ENCODE measurements at regions not wholly inside any gene's neighbourhood (a gene's known extent, or its start where the extent isn't known, plus 50 kb on each side); places are given as distances from the start of the nearest gene placed in this dataset.
"Not testable (repeated sequence)": the region's sequence is repeated elsewhere in the genome, so short reads cannot be mapped to it uniquely, and the experiment has no call there.

GRCh38 chr2:175366815-175367214 lies 185.3 kb upstream of the ATP5MC3 start:
- in situ Hi-C loops (cut with HindIII; ENCODE audit: low pct_unique_long_range_greater_than_20kb, low sequenced_read_pairs), result no loop called here
- TF ChIP-seq JUND (IDR thresholded peaks at IDR 0.05; ENCODE audit: low read depth), result no peak
- peak in 1 of 2 experiments; percentile 73 for DNase-seq (ENCODE audit: low read depth in 1 of 2, low spot score in 1 of 2)

- no peak for DNase-seq (ENCODE audit: low read depth in 1 of 2, low spot score in 1 of 2)
These were observed 182.2 kb upstream of the ATP5MC3 start for GRCh38 chr2:175363699-175364098.

GRCh38 chr2:175362331-175362730 lies 180.8 kb upstream of the ATP5MC3 start:
- TF ChIP-seq JUND (IDR thresholded peaks at IDR 0.05; ENCODE audit: low read depth), result no peak
- in situ Hi-C loops (cut with HindIII; ENCODE audit: low pct_unique_long_range_greater_than_20kb, low sequenced_read_pairs), result no loop called here
- no peak for DNase-seq (ENCODE audit: low read depth in 1 of 2, low spot score in 1 of 2)

More at GRCh38 chr2:175363699-175364098, 182.2 kb upstream of the ATP5MC3 start:
- in situ Hi-C loops (cut with HindIII; ENCODE audit: low pct_unique_long_range_greater_than_20kb, low sequenced_read_pairs), result no loop called here
- TF ChIP-seq JUND (IDR thresholded peaks at IDR 0.05; ENCODE audit: low read depth), result no peak

- in situ Hi-C loops (cut with HindIII; ENCODE audit: low pct_unique_long_range_greater_than_20kb, low sequenced_read_pairs), result no loop called here
- no peak for DNase-seq (ENCODE audit: low read depth in 1 of 2, low spot score in 1 of 2)
- no peak for TF ChIP-seq JUND (IDR thresholded peaks at IDR 0.05; ENCODE audit: low read depth)
These were observed 178.2 kb upstream of the ATP5MC3 start for GRCh38 chr2:175359710-175360109.

GRCh38 chr2:175356901-175357300 lies 175.4 kb upstream of the ATP5MC3 start:
- TF ChIP-seq JUND (IDR thresholded peaks at IDR 0.05; ENCODE audit: low read depth), result no peak
- DNase-seq (ENCODE audit: low read depth in 1 of 2, low spot score in 1 of 2), result no peak
- in situ Hi-C loops (cut with HindIII; ENCODE audit: low pct_unique_long_range_greater_than_20kb, low sequenced_read_pairs), result no loop called here

GRCh38 chr2:175355246-175355645 lies 173.7 kb upstream of the ATP5MC3 start:
- no peak for DNase-seq (ENCODE audit: low read depth in 1 of 2, low spot score in 1 of 2)
- TF ChIP-seq JUND (IDR thresholded peaks at IDR 0.05; ENCODE audit: low read depth), result no peak
- in situ Hi-C loops (cut with HindIII; ENCODE audit: low pct_unique_long_range_greater_than_20kb, low sequenced_read_pairs), result no loop called here

- in situ Hi-C loops (cut with HindIII; ENCODE audit: low pct_unique_long_range_greater_than_20kb, low sequenced_read_pairs), result no loop called here
- no peak for DNase-seq (ENCODE audit: low read depth in 1 of 2, low spot score in 1 of 2)
- no peak for TF ChIP-seq JUND (IDR thresholded peaks at IDR 0.05; ENCODE audit: low read depth)
These were observed 171.8 kb upstream of the ATP5MC3 start for GRCh38 chr2:175353275-175353674.

GRCh38 chr2:175351512-175351911 lies 170.0 kb upstream of the ATP5MC3 start:
- TF ChIP-seq JUND (IDR thresholded peaks at IDR 0.05; ENCODE audit: low read depth), result no peak
- in situ Hi-C loops (cut with HindIII; ENCODE audit: low pct_unique_long_range_greater_than_20kb, low sequenced_read_pairs), result no loop called here
- DNase-seq (ENCODE audit: low read depth in 1 of 2, low spot score in 1 of 2), result no peak

- TF ChIP-seq JUND (IDR thresholded peaks at IDR 0.05; ENCODE audit: low read depth), result no peak
- in situ Hi-C loops (cut with HindIII; ENCODE audit: low pct_unique_long_range_greater_than_20kb, low sequenced_read_pairs), result no loop called here
- no peak for DNase-seq (ENCODE audit: low read depth in 1 of 2, low spot score in 1 of 2)
These were observed 168.6 kb upstream of the ATP5MC3 start for GRCh38 chr2:175350105-175350504.

- TF ChIP-seq JUND (IDR thresholded peaks at IDR 0.05; ENCODE audit: low read depth), result no peak
- in situ Hi-C loops (cut with HindIII; ENCODE audit: low pct_unique_long_range_greater_than_20kb, low sequenced_read_pairs), result no loop called here
- DNase-seq (ENCODE audit: low read depth in 1 of 2, low spot score in 1 of 2), result no peak
These were observed 160.6 kb upstream of the ATP5MC3 start for GRCh38 chr2:175342085-175342484.

GRCh38 chr2:175330195-175330594 lies 148.7 kb upstream of the ATP5MC3 start:
- TF ChIP-seq JUND (IDR thresholded peaks at IDR 0.05; ENCODE audit: low read depth), result no peak
- no peak for DNase-seq (ENCODE audit: low read depth in 1 of 2, low spot score in 1 of 2)
- in situ Hi-C loops (cut with HindIII; ENCODE audit: low pct_unique_long_range_greater_than_20kb, low sequenced_read_pairs), result no loop called here

- no peak for TF ChIP-seq JUND (IDR thresholded peaks at IDR 0.05; ENCODE audit: low read depth)
- in situ Hi-C loops (cut with HindIII; ENCODE audit: low pct_unique_long_range_greater_than_20kb, low sequenced_read_pairs), result no loop called here
- no peak for DNase-seq (ENCODE audit: low read depth in 1 of 2, low spot score in 1 of 2)
These were observed 145.3 kb upstream of the ATP5MC3 start for GRCh38 chr2:175326801-175327200.

GRCh38 chr2:175326164-175326563 lies 144.7 kb upstream of the ATP5MC3 start:
- in situ Hi-C loops (cut with HindIII; ENCODE audit: low pct_unique_long_range_greater_than_20kb, low sequenced_read_pairs); DNase-seq (ENCODE audit: low read depth in 1 of 2, low spot score in 1 of 2): not testable (repeated sequence)

- TF ChIP-seq JUND (IDR thresholded peaks at IDR 0.05; ENCODE audit: low read depth), result no peak
- in situ Hi-C loops (cut with HindIII; ENCODE audit: low pct_unique_long_range_greater_than_20kb, low sequenced_read_pairs), result no loop called here
- no peak for DNase-seq (ENCODE audit: low read depth in 1 of 2, low spot score in 1 of 2)
These were observed 141.7 kb upstream of the ATP5MC3 start for GRCh38 chr2:175323162-175323561.

Measured in T47D (cell line).